ENCODE measurements at regions not wholly inside any gene's neighbourhood (a gene's known extent, or its start where the extent isn't known, plus 50 kb on each side); places are given as distances from the start of the nearest gene placed in this dataset.

DNA sequence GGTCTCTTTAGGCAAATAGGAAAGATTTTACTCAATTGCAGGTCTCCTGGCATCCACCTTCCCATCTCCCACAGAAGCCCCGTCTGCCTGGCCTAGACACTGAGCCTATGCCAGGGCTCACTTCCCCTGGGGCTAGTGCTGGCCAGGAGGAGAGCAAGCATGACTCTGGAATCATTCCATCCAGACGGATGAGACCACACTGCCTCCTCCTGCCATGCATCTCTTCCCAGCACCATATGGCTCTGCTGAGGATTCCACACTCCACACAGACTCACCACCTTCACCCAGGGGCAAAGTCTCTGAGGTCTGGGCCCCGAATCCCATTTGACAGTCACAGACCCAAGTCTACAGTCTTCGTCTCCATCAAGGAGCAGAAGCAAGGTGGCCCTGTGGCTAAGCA is 346.5 kb downstream of the C16orf95 start:
- no peak for TF ChIP-seq NFYB (CRISPR knock-in tag; conservative IDR thresholded peaks at IDR 0.05; ENCODE audit: low read depth)
- TF ChIP-seq SOX15 (CRISPR knock-in tag; IDR thresholded peaks at IDR 0.05), result no peak
- no peak for TF ChIP-seq CREB1 (CRISPR knock-in tag; IDR thresholded peaks at IDR 0.05)
- TF ChIP-seq, protein P1, sequence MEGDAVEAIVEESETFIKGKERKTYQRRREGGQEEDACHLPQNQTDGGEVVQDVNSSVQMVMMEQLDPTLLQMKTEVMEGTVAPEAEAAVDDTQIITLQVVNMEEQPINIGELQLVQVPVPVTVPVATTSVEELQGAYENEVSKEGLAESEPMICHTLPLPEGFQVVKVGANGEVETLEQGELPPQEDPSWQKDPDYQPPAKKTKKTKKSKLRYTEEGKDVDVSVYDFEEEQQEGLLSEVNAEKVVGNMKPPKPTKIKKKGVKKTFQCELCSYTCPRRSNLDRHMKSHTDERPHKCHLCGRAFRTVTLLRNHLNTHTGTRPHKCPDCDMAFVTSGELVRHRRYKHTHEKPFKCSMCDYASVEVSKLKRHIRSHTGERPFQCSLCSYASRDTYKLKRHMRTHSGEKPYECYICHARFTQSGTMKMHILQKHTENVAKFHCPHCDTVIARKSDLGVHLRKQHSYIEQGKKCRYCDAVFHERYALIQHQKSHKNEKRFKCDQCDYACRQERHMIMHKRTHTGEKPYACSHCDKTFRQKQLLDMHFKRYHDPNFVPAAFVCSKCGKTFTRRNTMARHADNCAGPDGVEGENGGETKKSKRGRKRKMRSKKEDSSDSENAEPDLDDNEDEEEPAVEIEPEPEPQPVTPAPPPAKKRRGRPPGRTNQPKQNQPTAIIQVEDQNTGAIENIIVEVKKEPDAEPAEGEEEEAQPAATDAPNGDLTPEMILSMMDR (IDR thresholded peaks at IDR 0.05), result no peak
- no peak for TF ChIP-seq NR1H2 (CRISPR knock-in tag; IDR thresholded peaks at IDR 0.05)
- TF ChIP-seq SMAD3 (CRISPR knock-in tag; IDR thresholded peaks at IDR 0.05; ENCODE audit: borderline replicate concordance), result no peak
- TF ChIP-seq MYBL2 (CRISPR knock-in tag; IDR thresholded peaks at IDR 0.05), result no peak
- TF ChIP-seq CREM (CRISPR knock-in tag; IDR thresholded peaks at IDR 0.05), result no peak
- TF ChIP-seq, protein P2, sequence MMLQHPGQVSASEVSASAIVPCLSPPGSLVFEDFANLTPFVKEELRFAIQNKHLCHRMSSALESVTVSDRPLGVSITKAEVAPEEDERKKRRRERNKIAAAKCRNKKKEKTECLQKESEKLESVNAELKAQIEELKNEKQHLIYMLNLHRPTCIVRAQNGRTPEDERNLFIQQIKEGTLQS (CRISPR knock-in tag; conservative IDR thresholded peaks at IDR 0.05), result no peak
- TF ChIP-seq, protein P3, sequence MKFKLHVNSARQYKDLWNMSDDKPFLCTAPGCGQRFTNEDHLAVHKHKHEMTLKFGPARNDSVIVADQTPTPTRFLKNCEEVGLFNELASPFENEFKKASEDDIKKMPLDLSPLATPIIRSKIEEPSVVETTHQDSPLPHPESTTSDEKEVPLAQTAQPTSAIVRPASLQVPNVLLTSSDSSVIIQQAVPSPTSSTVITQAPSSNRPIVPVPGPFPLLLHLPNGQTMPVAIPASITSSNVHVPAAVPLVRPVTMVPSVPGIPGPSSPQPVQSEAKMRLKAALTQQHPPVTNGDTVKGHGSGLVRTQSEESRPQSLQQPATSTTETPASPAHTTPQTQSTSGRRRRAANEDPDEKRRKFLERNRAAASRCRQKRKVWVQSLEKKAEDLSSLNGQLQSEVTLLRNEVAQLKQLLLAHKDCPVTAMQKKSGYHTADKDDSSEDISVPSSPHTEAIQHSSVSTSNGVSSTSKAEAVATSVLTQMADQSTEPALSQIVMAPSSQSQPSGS (CRISPR knock-in tag; IDR thresholded peaks at IDR 0.05; ENCODE audit: borderline replicate concordance, low read depth), result no peak
- no peak for TF ChIP-seq ZBTB21 (CRISPR knock-in tag; IDR thresholded peaks at IDR 0.05; ENCODE audit: borderline replicate concordance)
- TF ChIP-seq, protein P4, sequence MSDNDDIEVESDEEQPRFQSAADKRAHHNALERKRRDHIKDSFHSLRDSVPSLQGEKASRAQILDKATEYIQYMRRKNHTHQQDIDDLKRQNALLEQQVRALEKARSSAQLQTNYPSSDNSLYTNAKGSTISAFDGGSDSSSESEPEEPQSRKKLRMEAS (CRISPR knock-in tag; IDR thresholded peaks at IDR 0.05), result no peak
